H1 (cell line): ENCODE measurements at regions not wholly inside any gene's neighbourhood (a gene's known extent, or its start where the extent isn't known, plus 50 kb on each side); places are given as distances from the start of the nearest gene placed in this dataset.
A peak's percentile ranks its signal among the peaks of the same experiment; 100 is the strongest.

ENCODE experiments used
- CTCF ChIA-PET: fragments of 300-600 bp; sonication (Branson Sonifier 250); formaldehyde crosslinking; loops from one replicate; lab custom pipeline; 2021; ENCODE audit not compliant: partially characterized antibody; lab: Charles Lee
- POLR2A ChIA-PET: fragments of 300-600 bp; sonication (Branson Sonifier 250); formaldehyde crosslinking; loops from one replicate; lab custom pipeline; 2021; ENCODE audit warnings: inconsistent platforms; ENCODE audit not compliant: partially characterized antibody; lab: Charles Lee
- DNase-seq, 2 experiments: peaks; one replicate each; pipeline versions ENCODE4 v3.0.0 to v3.0.0-alpha.2; 2010 to 2022; ENCODE audit warnings: low spot score in 2 of 2, low read depth in 1 of 2, mixed read lengths in 1 of 2
- FAIRE-seq: peaks from 2 replicates; lab custom pipeline; 2011; peaks lifted over from hg19 to GRCh38; lab: Jason Lieb, UNC
- H2AFZ ChIP-seq: 2 replicates; pipeline ENCODE4 v1.8.1; 2012; ENCODE audit warnings: low read length, inconsistent platforms
- H2AK5ac ChIP-seq: 2 replicates; pipeline ENCODE4 v1.6.1; 2013; ENCODE audit warnings: low read depth, low read length
- H2BK120ac ChIP-seq: replicated peaks from 2 replicates; pipeline ENCODE3; 2013; ENCODE audit warnings: low read depth, low read length, inconsistent platforms
- H2BK12ac ChIP-seq: 2 replicates; pipeline ENCODE4 v1.6.1; 2013; ENCODE audit warnings: low read depth, low read length
- H2BK15ac ChIP-seq: 2 replicates; pipeline ENCODE4 v1.6.1; 2013; ENCODE audit warnings: low read length
- H2BK20ac ChIP-seq: 2 replicates; pipeline ENCODE4 v1.6.1; 2013; ENCODE audit warnings: low read length
- H2BK5ac ChIP-seq: 2 replicates; pipeline ENCODE4 v1.6.1; 2013; ENCODE audit warnings: low read depth, low read length
- H3K14ac ChIP-seq: 2 replicates; pipeline ENCODE4 v1.6.1; 2013; ENCODE audit warnings: inconsistent platforms; ENCODE audit not compliant: insufficient read length
- H3K18ac ChIP-seq: 2 replicates; pipeline ENCODE4 v1.6.1; 2013; ENCODE audit warnings: low read length; ENCODE audit errors: extremely low read depth
- H3K23ac ChIP-seq: 2 replicates; pipeline ENCODE4 v1.6.1; 2013; ENCODE audit warnings: inconsistent platforms; ENCODE audit not compliant: insufficient read length
- H3K23me2 ChIP-seq: 2 replicates; pipeline ENCODE4 v1.6.1; 2013; ENCODE audit warnings: low read depth, low read length
- H3K27ac ChIP-seq: 2 replicates; pipeline ENCODE4 v1.6.1; 2011; ENCODE audit warnings: low read depth, low read length, inconsistent platforms
- H3K27me3 ChIP-seq, 4 experiments: replicated peaks in 1 of 4; 1 replicate in 1 of 4; 2 replicates in 3 of 4; pipeline versions ENCODE4 v1.6.1 to v1.8.1; 2011 to 2013; ENCODE audit warnings: low read length in 3 of 4, mild to moderate bottlenecking in 3 of 4, inconsistent platforms in 2 of 4, mixed read lengths in 2 of 4, moderate library complexity in 1 of 4; ENCODE audit not compliant: control insufficient read depth in 3 of 4, insufficient read depth in 3 of 4; ENCODE audit errors: extremely low read depth in 1 of 4
- H3K36me3 ChIP-seq, 4 experiments: 2 replicates each; pipeline versions ENCODE4 v1.6.1 to v1.8.1; 2011 to 2013; ENCODE audit warnings: mild to moderate bottlenecking in 4 of 4, low read length in 3 of 4, moderate library complexity in 2 of 4, control low read depth in 1 of 4, inconsistent platforms in 1 of 4; ENCODE audit not compliant: insufficient read depth in 4 of 4, control insufficient read depth in 2 of 4
- H3K4ac ChIP-seq: replicated peaks from 2 replicates; pipeline ENCODE3; 2013; ENCODE audit warnings: low read length, low read depth, mixed read lengths, inconsistent platforms; ENCODE audit not compliant: insufficient read length
- H3K4me1 ChIP-seq, 4 experiments: replicated peaks in 1 of 4; 1 replicate in 1 of 4; 2 replicates in 3 of 4; pipeline versions ENCODE4 v1.6.1 to v1.8.1; 2011 to 2013; ENCODE audit warnings: low read length in 3 of 4, inconsistent platforms in 2 of 4, mixed read lengths in 1 of 4; ENCODE audit not compliant: insufficient read depth in 4 of 4, control insufficient read depth in 3 of 4
- H3K4me2 ChIP-seq, 2 experiments: 2 replicates each; pipeline versions ENCODE4 v1.6.1 to v1.8.1; 2011 to 2013; ENCODE audit warnings: low read depth in 2 of 2, low read length in 2 of 2, control low read depth in 1 of 2, inconsistent platforms in 1 of 2, mild to moderate bottlenecking in 1 of 2; ENCODE audit not compliant: insufficient read depth in 1 of 2
- H3K4me3 ChIP-seq, 4 experiments: fragments of 200-600, 300-600 bp in 1 of 4; sonication (generic), shearing (Covaris generic), sonication (Bioruptor Twin) in 1 of 4; 2 replicates each; pipeline versions ENCODE4 v1.5.1 to v1.8.1; 2011 to 2016; ENCODE audit warnings: low read length in 4 of 4, low read depth in 3 of 4, control low read depth in 2 of 4, inconsistent platforms in 2 of 4, mild to moderate bottlenecking in 2 of 4, mixed read lengths in 1 of 4, moderate library complexity in 1 of 4; ENCODE audit not compliant: insufficient read depth in 2 of 4; ENCODE audit errors: extremely low read depth in 1 of 4
- H3K56ac ChIP-seq: replicated peaks from 2 replicates; pipeline ENCODE3; 2013; ENCODE audit warnings: low read depth, mild to moderate bottlenecking, mixed read lengths, low read length, inconsistent platforms; ENCODE audit not compliant: insufficient read length
- H3K79me1 ChIP-seq: 2 replicates; pipeline ENCODE4 v1.6.1; 2013; ENCODE audit warnings: low read depth, low read length, control low read depth
- H3K79me2 ChIP-seq, 2 experiments: 2 replicates each; pipeline versions ENCODE4 v1.6.1 to v1.8.1; 2012 to 2013; ENCODE audit warnings: low read length in 2 of 2, mild to moderate bottlenecking in 2 of 2, inconsistent platforms in 1 of 2; ENCODE audit not compliant: insufficient read depth in 2 of 2, control insufficient read depth in 1 of 2
- H3K9ac ChIP-seq, 4 experiments: replicated peaks in 1 of 4; 1 replicate in 1 of 4; 2 replicates in 3 of 4; pipeline versions ENCODE4 v1.6.1 to v1.8.1; 2011 to 2013; ENCODE audit warnings: low read depth in 3 of 4, low read length in 3 of 4, control low read depth in 2 of 4, mild to moderate bottlenecking in 2 of 4, moderate library complexity in 2 of 4, inconsistent platforms in 1 of 4; ENCODE audit errors: extremely low read depth in 1 of 4
- H3K9me3 ChIP-seq, 2 experiments: 2 replicates each; pipeline versions ENCODE4 v1.6.1 to v1.8.1; 2012 to 2013; ENCODE audit warnings: mild to moderate bottlenecking in 2 of 2, moderate library complexity in 2 of 2, control low read depth in 1 of 2, inconsistent platforms in 1 of 2, low read depth in 1 of 2, low read length in 1 of 2, mixed read lengths in 1 of 2; ENCODE audit not compliant: insufficient read depth in 2 of 2
- H4K20me1 ChIP-seq, 2 experiments: replicated peaks in 1 of 2; 2 replicates each; pipeline versions ENCODE3 to v1.8.1; 2011 to 2013; ENCODE audit warnings: inconsistent platforms in 2 of 2, low read length in 2 of 2, mild to moderate bottlenecking in 1 of 2; ENCODE audit not compliant: insufficient read depth in 2 of 2, control insufficient read depth in 1 of 2
- H4K5ac ChIP-seq: 2 replicates; pipeline ENCODE4 v1.6.1; 2013; ENCODE audit warnings: low read length, low read depth, mixed read lengths, inconsistent platforms; ENCODE audit not compliant: insufficient read length
- H4K8ac ChIP-seq: 2 replicates; pipeline ENCODE4 v1.8.0; 2013; ENCODE audit warnings: mild to moderate bottlenecking, moderate library complexity, low read length, inconsistent platforms; ENCODE audit not compliant: insufficient read depth; ENCODE audit errors: extremely low read depth
- H4K91ac ChIP-seq: replicated peaks from 2 replicates; pipeline ENCODE3; 2013; ENCODE audit warnings: low read length, mixed read lengths, inconsistent platforms; ENCODE audit not compliant: insufficient read length
- BCL11A ChIP-seq, 2 experiments: IDR thresholded peaks; one replicate each; pipeline ENCODE4 v1.6.1; 2011; ENCODE audit warnings: low read depth in 2 of 2, low read length in 2 of 2, mild to moderate bottlenecking in 2 of 2
- CHD1 ChIP-seq: IDR thresholded peaks from 2 replicates; pipeline ENCODE4 v1.6.1; 2012; ENCODE audit warnings: low read depth, low read length, improper control_type of control experiment
- GABPA ChIP-seq: IDR thresholded peaks from 2 replicates; pipeline ENCODE4 v1.6.1; 2011; ENCODE audit warnings: mild to moderate bottlenecking, low read length, moderate library complexity, borderline replicate concordance; ENCODE audit not compliant: insufficient read depth
- GTF2F1 ChIP-seq: IDR thresholded peaks from 2 replicates; pipeline ENCODE4 v1.6.1; 2012; ENCODE audit warnings: low read depth, low read length, improper control_type of control experiment, borderline replicate concordance
- HDAC6 ChIP-seq: IDR thresholded peaks from one replicate; pipeline ENCODE4 v1.7.1; 2012; ENCODE audit warnings: low read depth, mild to moderate bottlenecking, inconsistent platforms, low read length, moderate library complexity
- MAFK ChIP-seq: IDR thresholded peaks from 2 replicates; pipeline ENCODE4 v1.6.1; 2012; ENCODE audit warnings: low read depth, mild to moderate bottlenecking, improper control_type of control experiment, low read length
- POU5F1 ChIP-seq: IDR thresholded peaks from 2 replicates; pipeline ENCODE4 v1.6.1; 2011; ENCODE audit warnings: low read depth, mild to moderate bottlenecking, low read length, moderate library complexity
- RNF2 ChIP-seq: fragments of 200-900, 300-1000 bp; sonication (generic); IDR thresholded peaks from 2 replicates; pipeline ENCODE4 v1.7.1; 2016; ENCODE audit warnings: borderline replicate concordance, low read depth, mild to moderate bottlenecking, antibody characterized with exemption, low read length; ENCODE audit not compliant: poor library complexity, severe bottlenecking; ENCODE audit errors: missing control alignments
- SIRT6 ChIP-seq: IDR thresholded peaks from one replicate; pipeline ENCODE4 v1.7.1; 2012; ENCODE audit warnings: low read length, inconsistent platforms
- SIX5 ChIP-seq: IDR thresholded peaks from 2 replicates; pipeline ENCODE4 v1.6.1; 2011; ENCODE audit warnings: mild to moderate bottlenecking, low read depth, low read length
- SP1 ChIP-seq: IDR thresholded peaks from 2 replicates; pipeline ENCODE4 v1.6.1; 2011; ENCODE audit warnings: low read depth, low read length
- SP4 ChIP-seq: IDR thresholded peaks from 2 replicates; pipeline ENCODE4 v1.6.1; 2012; ENCODE audit warnings: low read length, inconsistent platforms
- TAF7 ChIP-seq: optimal IDR thresholded peaks from 2 replicates; pipeline ENCODE3; 2011; ENCODE audit warnings: low read depth, mild to moderate bottlenecking, inconsistent platforms, low read length, moderate library complexity, borderline replicate concordance
- TBP ChIP-seq: IDR thresholded peaks from 2 replicates; pipeline ENCODE4 v1.6.1; 2011; ENCODE audit warnings: low read depth, low read length, improper control_type of control experiment
- TEAD4 ChIP-seq: IDR thresholded peaks from 2 replicates; pipeline ENCODE4 v1.6.1; 2012; ENCODE audit warnings: low read depth, low read length, inconsistent platforms, mixed read lengths
- WGBS, 2 experiments: shearing (Covaris generic) in 1 of 2; methylation state at CpG; one replicate each; pipeline versions ENCODE4 v1.1.6 to v1.1.7; 2013 to 2015; ENCODE audit warnings: low lambda C conversion rate in 2 of 2, mixed read lengths in 2 of 2, inconsistent platforms in 1 of 2, low coverage in 1 of 2, missing lambda C conversion rate in 1 of 2; ENCODE audit not compliant: insufficient replicate concordance in 2 of 2, insufficient coverage in 1 of 2, insufficient read length in 1 of 2; ENCODE audit errors: extremely low coverage in 1 of 2, missing lambda C conversion rate in 1 of 2; 5-methylcytosine and 5-hydroxymethylcytosine counted together

GRCh38 chr16:13594823-13595222, 325.1 kb upstream of the ERCC4 start:
- peak; percentile 98 for FAIRE-seq
- Histone ChIP-seq H3K27me3 (no peaks in the 10 kb centered on the region), H3K4me2 (peak overlapping the region; percentile 32 to 34; a peak in 3 of 4 replicates)
- TF ChIP-seq RNF2 (no peak), SP1 (peak; percentile 25; the same call in 1 of the 2 replicates), TEAD4 (no peak), GABPA (0 out of 2 replicates have a peak, but pooled peaks have one; percentile 2), BCL11A (IDR thresholded peaks at IDR 0.05; ENCODE audit: low read depth in 2 of 2, low read length in 2 of 2) (no peak), POU5F1 (no peak), TAF7 (no peak), TBP (peak; percentile 27; the same call in 1 of the 2 replicates), SIRT6 (no peak), SP4 (no peak), HDAC6 (no peak), MAFK (no peak), SIX5 (no peak), GTF2F1 (no peak), CHD1 (no peak)

More at GRCh38 chr16:13594823-13595222, 325.1 kb upstream of the ERCC4 start:
- Histone ChIP-seq H3K79me2 (no peaks in the 10 kb centered on the region), H3K4me1 (peaks cover 4 to 16% (median 10%) of the 10 kb centered on the region in 4 experiments; a peak in 5 of 7 replicates), H3K23me2 (no peaks in the 10 kb centered on the region), H2BK12ac (peak overlapping the region; percentile 91), H3K4ac (no peak overlapping the region), H4K91ac (no peak overlapping the region), H3K9ac (peak overlapping the region in 1 of 4 experiments; percentile 53; a peak in 2 of 7 replicates), H3K14ac (no peak overlapping the region), H2BK20ac (peak overlapping the region; percentile 88; the same call in 1 of the 2 replicates), H2AFZ (no peak overlapping the region), H3K23ac (no peak overlapping the region), H3K36me3 (no peaks in the 10 kb centered on the region), H2BK120ac (peak overlapping the region; percentile 93), H2AK5ac (no peak overlapping the region; the same call in 1 of the 2 replicates), H2BK15ac (no peak overlapping the region), H3K9me3 (no peaks in the 10 kb centered on the region), H4K20me1 (no peaks in the 10 kb centered on the region), H4K5ac (peak overlapping the region; percentile 55), H2BK5ac (peak overlapping the region; percentile 83; the same call in 1 of the 2 replicates), H3K56ac (no peak overlapping the region), H3K79me1 (no peaks in the 10 kb centered on the region), H3K27ac (peak overlapping the region; percentile 82), H3K4me3 (no peak overlapping the region), H3K18ac (peak overlapping the region; percentile 65; the same call in 1 of the 2 replicates), H4K8ac (no peak overlapping the region)
- DNase-seq = peak; percentile 44 to 49
- 10% methylated on average over 3 of the region's 3 CpGs; no CpG with 5 or more reads in 1 of the 2 experiments for WGBS, 2 experiments
- POLR2A ChIA-PET = interaction anchor here (0.5 to 1.2 kb wide), 7 partner anchors 8 to 523 kb away, joined by 3 to 6 read pairs (median 3); no protein-coding TSS in a partner anchor
- CTCF ChIA-PET = no interaction called here
